ENCODE measurements at regions not wholly inside any gene's neighbourhood (a gene's known extent, or its start where the extent isn't known, plus 50 kb on each side); places are given as distances from the start of the nearest gene placed in this dataset.

DNA sequence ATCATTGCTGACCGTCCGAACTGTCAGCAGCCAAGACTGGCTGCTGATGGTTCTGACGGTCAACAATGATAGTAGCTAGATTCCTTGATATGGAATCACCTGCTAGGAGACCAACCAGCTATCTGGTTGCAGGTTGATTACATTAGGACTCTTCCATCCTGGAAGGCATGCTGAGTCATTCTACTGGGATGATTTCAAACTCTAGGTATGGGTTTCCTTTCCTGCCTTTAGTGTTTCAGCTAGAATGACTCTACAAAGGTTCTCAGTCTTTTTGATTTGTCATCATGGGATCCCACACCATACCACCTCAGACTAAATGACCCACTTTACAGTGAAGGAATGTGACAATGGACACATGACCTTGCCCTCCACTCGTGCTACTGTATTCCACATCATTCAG, 138.1 kb upstream of the KL start:
- TF ChIP-seq, protein P1, sequence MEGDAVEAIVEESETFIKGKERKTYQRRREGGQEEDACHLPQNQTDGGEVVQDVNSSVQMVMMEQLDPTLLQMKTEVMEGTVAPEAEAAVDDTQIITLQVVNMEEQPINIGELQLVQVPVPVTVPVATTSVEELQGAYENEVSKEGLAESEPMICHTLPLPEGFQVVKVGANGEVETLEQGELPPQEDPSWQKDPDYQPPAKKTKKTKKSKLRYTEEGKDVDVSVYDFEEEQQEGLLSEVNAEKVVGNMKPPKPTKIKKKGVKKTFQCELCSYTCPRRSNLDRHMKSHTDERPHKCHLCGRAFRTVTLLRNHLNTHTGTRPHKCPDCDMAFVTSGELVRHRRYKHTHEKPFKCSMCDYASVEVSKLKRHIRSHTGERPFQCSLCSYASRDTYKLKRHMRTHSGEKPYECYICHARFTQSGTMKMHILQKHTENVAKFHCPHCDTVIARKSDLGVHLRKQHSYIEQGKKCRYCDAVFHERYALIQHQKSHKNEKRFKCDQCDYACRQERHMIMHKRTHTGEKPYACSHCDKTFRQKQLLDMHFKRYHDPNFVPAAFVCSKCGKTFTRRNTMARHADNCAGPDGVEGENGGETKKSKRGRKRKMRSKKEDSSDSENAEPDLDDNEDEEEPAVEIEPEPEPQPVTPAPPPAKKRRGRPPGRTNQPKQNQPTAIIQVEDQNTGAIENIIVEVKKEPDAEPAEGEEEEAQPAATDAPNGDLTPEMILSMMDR (IDR thresholded peaks at IDR 0.05; ENCODE audit: low read depth, low read length), result no peak
- no peaks in the 10 kb centered on the region for H3K36me3 ChIP-seq
- no peak overlapping the region for H3K4me3 ChIP-seq (ENCODE audit: low read depth, low read length)
- no peaks in the 10 kb centered on the region for H3K9me3 ChIP-seq (ENCODE audit: severe bottlenecking)
- H3K27ac ChIP-seq, result no peak overlapping the region
- no peak for DNase-seq
- no peaks in the 10 kb centered on the region for H3K27me3 ChIP-seq (ENCODE audit: insufficient read depth, low read depth, severe bottlenecking)

DNA sequence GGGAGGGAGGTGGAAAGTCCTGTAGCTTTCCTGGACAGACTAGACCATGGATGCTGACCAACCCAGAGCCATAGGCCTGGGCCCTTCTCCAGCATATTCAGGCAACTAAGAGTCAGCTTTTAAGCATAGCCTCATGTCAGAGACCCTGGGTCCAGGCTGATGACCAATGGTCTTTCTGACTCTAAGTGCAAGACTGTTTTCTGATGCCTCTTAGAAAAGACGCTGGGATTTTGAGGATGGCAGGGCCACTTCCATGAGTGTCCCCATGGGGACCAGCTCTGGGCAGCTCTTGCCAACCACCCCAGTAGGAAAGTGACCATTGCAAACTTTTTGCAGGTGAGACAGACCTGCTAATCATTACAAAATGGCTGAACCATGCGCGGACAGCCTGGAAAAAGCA, 135.6 kb upstream of the KL start:
- Histone ChIP-seq H3K4me3 (ENCODE audit: low read depth, low read length) (no peak overlapping the region), H3K27me3 (ENCODE audit: insufficient read depth, low read depth, severe bottlenecking) (no peaks in the 10 kb centered on the region), H3K9me3 (ENCODE audit: severe bottlenecking) (no peaks in the 10 kb centered on the region), H3K36me3 (no peaks in the 10 kb centered on the region), H3K27ac (no peak overlapping the region)
- DNase-seq, result no peak
- TF ChIP-seq, protein P1 (IDR thresholded peaks at IDR 0.05; ENCODE audit: low read depth, low read length), result no peak

DNA sequence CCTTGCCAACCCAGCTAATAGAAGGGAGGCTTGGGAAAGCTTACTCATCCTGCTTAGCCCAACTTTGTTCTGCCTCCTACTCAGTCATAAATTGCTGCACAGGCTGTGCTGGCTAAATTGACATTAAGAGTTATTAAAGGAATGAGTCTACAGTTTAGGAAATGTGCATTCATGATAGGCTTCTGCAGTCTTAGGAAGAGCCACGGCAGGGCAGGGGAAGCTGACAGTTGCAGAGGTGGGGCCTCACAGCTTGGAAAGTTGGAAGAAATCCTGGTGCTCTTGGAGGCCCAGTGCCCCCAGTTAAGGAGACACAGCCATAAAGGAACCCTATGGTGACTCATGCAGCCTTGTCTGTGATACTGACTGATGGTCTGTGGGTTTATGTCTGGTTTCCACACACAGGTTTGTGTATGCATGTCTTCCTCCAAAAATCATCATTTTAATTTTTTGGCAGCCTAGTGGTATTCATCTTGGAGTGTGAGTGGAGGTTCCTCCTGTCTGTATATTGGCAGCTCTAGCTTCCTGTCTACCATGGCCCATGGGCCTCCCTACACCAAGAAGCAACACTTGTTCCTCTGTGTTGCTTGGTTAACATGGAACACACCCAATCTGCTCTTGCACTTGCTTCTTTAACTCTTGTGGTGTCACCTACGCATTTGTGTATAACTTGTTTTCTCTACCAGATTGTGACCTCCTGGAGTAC, 135.0 kb upstream of the KL start:
- H3K27me3 ChIP-seq (ENCODE audit: insufficient read depth, low read depth, severe bottlenecking), result no peaks in the 10 kb centered on the region
- H3K4me3 ChIP-seq (ENCODE audit: low read depth, low read length), result no peak overlapping the region
- H3K9me3 ChIP-seq (ENCODE audit: severe bottlenecking), result no peaks in the 10 kb centered on the region
- TF ChIP-seq, protein P1 (IDR thresholded peaks at IDR 0.05; ENCODE audit: low read depth, low read length), result no peak
- H3K36me3 ChIP-seq, result no peaks in the 10 kb centered on the region
- DNase-seq, result no peak
- H3K27ac ChIP-seq, result no peak overlapping the region

DNA sequence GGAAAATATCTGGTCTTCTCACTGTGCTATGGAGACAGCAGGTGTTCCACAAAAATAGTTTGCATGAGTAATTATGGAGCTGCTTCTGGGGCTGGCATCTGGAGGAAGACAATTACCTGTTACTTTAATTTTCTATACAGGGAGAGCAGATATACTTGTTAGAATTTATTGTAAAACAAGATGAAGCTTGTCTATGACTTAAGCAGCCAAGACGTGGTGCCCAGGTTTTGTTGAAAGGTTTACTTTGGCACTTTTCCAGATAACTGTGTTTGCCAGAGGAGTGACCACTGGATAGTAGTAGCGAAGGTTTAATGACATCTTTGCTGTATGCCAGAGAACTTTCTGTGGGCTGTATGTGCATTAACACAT, 134.5 kb upstream of the KL start:
- no peaks in the 10 kb centered on the region for H3K36me3 ChIP-seq
- TF ChIP-seq, protein P1 (IDR thresholded peaks at IDR 0.05; ENCODE audit: low read depth, low read length), result no peak
- no peaks in the 10 kb centered on the region for H3K27me3 ChIP-seq (ENCODE audit: insufficient read depth, low read depth, severe bottlenecking)
- no peak overlapping the region for H3K4me3 ChIP-seq (ENCODE audit: low read depth, low read length)
- H3K9me3 ChIP-seq (ENCODE audit: severe bottlenecking), result no peaks in the 10 kb centered on the region
- H3K27ac ChIP-seq, result no peak overlapping the region
- DNase-seq, result no peak

DNA sequence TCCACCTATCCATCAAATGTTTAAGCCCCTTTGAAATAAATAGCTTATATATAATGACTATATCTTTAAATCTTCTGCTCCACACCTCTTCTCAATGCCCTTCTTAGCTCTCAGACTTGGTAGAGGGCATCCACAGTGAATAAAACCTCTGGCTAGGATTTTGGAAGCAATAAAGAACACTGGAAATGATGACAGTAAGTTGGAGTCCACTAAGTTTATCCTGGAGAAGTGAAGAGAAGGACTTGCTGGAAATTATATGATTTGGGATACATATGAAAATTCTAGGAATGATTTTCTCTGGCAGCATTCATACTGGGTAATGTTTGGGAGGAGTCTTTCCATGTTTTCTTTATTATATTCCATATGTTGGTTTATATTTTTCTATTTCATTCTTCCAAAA, 133.5 kb upstream of the KL start:
- H3K4me3 ChIP-seq (ENCODE audit: low read depth, low read length), result no peak overlapping the region
- H3K9me3 ChIP-seq (ENCODE audit: severe bottlenecking), result no peaks in the 10 kb centered on the region
- no peaks in the 10 kb centered on the region for H3K27me3 ChIP-seq (ENCODE audit: insufficient read depth, low read depth, severe bottlenecking)
- H3K36me3 ChIP-seq, result no peaks in the 10 kb centered on the region
- TF ChIP-seq, protein P1 (IDR thresholded peaks at IDR 0.05; ENCODE audit: low read depth, low read length), result no peak
- no peak for DNase-seq
- H3K27ac ChIP-seq, result no peak overlapping the region

DNA sequence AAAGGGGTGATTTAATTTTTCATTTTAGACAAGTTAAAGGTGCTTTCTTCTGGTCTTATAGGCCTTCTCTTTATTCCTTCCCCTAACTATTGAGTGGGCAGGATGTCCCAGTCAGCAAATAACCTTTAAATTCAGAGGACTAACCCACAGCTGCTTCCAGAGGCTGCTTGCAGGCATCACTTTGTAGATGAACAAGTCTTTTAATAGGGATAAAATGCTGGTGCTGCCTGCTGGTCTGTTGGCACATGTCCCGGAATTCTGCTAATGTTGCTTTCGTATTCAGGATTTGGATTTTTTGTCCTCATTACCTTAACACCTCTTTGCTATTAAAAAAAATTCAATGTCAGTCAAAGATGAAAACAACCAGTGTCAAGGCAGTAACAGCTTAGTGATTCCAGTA, 132.7 kb upstream of the KL start:
- Histone ChIP-seq H3K36me3 (no peaks in the 10 kb centered on the region), H3K9me3 (ENCODE audit: severe bottlenecking) (no peaks in the 10 kb centered on the region), H3K4me3 (ENCODE audit: low read depth, low read length) (no peak overlapping the region), H3K27ac (no peak overlapping the region), H3K27me3 (ENCODE audit: insufficient read depth, low read depth, severe bottlenecking) (no peaks in the 10 kb centered on the region)
- DNase-seq, result no peak
- TF ChIP-seq, protein P1 (IDR thresholded peaks at IDR 0.05; ENCODE audit: low read depth, low read length), result no peak

Data from WERI-Rb-1 (cell line).